HG03103 (cell line): ENCODE measurements at regions not wholly inside any gene's neighbourhood (a gene's known extent, or its start where the extent isn't known, plus 50 kb on each side); places are given as distances from the start of the nearest gene placed in this dataset.
A peak's percentile ranks its signal among the peaks of the same experiment; 100 is the strongest.

Source experiments
- ATAC-seq: cut with Tn5 transposase; IDR thresholded peaks from one replicate; pipeline ENCODE4 v1.9.1; 2021; ENCODE audit warnings: low read depth; ENCODE audit not compliant: unreplicated experiment

DNA sequence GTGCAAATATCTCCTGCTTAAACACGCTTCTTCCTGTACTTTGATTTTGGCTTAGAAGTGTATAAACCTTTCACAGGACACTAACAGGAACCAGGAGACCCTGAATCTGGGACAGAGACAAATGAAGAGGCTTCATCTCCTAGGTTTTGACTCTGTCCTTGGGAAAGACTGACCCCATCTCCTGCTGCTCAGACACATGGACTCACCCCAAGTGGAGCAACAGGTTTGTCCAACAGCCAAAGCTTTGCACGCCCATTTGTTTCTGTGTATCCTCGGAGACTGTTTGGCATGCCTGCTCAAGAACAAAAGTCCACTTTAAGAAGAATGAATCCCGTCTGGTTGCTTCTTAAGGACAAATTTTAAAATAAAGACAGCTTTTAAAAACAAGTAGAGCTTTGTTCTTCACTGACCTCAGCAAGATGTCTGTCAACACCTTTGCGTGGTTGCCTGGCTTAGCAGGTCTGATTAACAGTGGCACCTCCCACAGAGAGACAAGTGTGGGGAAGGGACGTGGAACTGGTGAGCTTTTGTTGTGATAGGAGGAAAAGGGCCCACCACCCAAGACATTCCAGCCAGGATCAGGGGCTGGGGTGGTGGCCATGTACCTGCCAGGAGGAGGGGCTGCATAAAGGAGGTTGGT lies 202.6 kb downstream of the SOD2 start:
- no peak for ATAC-seq

DNA sequence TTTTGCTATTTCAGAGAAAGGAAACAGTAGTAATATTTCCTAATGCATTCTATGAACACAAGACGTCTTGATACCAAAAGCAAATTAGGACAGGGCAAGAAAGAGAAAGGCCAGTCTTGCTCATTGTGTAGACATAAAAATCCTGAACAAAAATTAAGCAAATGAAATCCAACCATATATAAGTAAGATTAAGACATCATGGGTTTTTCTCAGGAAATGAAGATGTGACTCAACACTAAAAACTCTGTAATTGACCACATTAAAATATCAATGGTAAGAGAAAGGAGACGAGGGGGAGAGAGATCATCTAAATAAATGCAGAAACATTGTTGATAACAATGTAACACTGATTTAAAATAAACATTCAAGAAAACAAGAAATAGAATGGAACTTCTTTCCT lies 205.4 kb downstream of the SOD2 start:
- ATAC-seq: no peak

DNA sequence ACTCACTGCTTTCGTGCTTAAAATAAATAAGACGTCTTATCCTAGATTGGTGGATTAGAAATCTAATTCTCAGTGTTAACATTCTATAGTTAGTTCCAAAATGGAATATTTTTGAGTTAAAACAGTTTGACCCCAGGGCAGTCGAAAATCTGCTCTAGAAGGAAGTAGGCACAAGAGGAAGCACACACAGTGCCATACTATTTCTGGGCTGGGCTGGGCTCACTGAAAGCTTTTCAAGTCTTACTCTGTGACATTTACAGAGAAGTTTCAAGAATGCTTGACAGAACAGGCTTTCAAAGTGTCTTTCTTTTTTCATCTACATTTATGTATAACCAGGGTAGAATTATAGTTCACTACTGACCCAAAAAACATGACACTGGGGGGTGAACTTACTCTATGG lies 209.8 kb downstream of the SOD2 start:
- no peak for ATAC-seq

DNA sequence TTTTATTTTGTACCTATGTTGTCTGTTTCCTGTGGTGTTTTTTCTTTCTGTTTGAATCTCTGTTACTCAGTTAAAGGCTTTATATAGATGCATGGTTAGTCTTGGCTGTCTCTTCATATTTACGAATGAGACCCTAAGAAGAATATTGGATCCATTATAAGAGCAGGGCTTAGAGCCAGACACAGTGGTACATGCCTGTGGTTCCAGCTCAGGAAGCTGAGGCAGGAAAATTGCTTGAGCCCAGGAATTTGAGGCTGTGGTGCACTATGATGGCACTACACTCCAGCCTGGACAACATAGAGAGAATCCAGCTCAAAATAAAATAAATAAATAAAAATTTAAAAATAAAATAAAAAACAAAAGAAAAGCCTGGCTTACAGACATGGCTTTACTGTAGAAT lies 211.1 kb downstream of the SOD2 start:
- ATAC-seq: no peak

DNA sequence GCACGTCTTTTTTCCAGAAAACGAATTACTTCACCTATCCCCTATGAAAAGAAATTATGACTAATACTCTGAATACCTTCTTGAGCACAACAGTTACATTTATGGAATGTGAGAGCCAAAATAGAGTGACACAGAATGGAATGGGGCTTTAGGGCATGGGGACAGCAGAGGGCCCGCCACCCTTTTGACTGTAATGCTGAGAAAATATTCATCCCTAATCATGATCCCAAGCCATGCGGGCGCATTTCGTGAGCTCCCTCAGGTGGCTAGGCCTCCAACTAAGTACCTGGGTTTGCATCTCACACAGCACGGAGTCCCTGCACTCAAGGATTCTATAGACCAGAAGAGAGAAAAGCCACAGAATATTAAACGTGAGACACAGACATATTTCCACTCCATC lies 212.6 kb downstream of the SOD2 start:
- ATAC-seq: no peak

DNA sequence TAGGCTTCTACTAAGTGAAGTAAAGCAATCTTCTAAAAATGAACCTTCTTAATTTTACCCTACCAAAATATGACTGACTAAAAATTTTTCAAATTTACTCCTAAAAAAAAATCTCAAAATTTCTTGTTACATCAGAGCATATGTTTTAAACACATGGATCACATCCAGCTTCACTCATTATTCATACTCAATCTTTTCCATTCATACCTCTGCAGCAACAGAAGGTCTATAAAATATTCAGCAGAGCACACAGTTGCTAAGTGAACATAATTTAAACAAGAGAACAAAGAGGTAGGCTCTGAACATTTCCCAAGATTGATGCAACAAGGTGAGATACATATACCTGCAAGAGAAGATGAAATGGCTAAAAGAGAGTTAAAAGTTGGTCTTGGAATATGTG lies 213.9 kb downstream of the SOD2 start:
- no peak for ATAC-seq

DNA sequence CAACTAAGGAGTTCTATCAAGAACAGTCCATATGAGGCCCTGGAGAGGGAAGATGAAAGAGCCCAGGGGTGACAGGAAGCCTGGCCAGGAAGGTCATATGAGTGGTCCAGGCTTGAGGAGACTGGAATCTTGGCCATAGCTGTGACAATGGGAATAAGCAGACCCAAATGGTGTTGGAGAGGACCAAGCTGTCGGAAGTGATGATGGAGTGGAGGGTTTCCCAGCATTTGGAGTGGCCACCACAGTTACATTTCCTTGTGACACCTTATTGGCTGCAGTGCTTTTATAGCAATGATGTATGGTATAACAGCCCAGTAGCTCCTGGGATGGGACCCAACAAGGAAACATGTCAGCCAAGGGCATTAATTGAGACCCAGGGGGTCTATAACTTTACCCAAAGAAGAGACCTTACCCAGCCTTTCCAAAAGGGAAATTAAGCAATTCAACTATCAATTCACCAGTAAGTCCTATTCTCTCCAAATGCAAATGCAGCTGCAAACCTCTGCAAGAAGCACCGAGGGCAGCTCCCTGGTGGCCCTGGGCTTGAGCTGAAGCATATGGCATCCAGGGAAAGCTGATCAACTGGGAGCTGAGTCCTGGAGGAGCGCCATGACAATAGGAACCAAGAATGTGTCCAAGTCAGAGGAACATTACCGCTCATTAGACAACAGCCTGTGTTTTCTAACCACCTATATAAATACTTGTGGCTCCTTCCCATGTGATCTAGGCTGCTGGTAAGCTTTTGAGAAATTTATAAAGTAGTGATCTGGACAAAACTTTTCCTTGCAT lies 219.4 kb downstream of the SOD2 start:
- no peak for ATAC-seq

DNA sequence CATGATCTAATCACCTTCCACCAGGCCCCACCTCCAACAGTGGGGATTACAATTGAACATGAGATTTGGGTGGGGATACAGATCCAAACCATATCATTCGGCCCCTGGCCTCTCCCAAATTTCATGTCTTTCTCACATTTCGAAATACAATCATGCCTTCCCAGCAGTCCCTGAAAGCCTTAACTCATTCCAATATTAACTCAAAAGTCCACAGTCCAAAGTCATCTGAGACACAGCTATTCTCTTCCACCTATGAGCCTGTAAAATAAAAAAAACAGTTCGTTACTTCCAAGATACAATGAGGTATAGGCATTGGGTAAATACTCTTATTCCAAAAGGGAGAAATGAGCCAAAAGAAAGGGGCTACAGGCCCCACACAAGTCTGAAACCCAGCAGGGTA lies 222.6 kb downstream of the SOD2 start:
- no peak for ATAC-seq

DNA sequence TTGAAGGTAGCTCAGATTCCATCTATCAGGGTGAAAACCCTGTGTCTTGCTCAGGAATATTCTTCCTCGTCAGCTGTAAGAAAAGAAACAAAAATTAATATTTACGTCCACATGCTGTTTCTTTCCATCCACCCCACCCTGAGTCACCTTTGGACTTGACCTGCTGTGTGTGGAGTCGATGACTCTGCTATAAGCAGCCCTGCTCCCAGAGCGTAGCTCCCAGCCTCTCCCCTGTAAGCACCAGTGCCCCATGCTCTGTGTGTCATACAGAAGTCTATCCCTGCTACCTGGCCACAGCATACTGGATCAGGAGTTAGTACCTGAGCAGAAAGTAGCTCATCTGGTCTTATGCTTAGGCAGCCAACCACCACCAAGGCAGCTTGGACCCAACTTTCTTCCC lies 223.6 kb downstream of the SOD2 start:
- no peak for ATAC-seq

DNA sequence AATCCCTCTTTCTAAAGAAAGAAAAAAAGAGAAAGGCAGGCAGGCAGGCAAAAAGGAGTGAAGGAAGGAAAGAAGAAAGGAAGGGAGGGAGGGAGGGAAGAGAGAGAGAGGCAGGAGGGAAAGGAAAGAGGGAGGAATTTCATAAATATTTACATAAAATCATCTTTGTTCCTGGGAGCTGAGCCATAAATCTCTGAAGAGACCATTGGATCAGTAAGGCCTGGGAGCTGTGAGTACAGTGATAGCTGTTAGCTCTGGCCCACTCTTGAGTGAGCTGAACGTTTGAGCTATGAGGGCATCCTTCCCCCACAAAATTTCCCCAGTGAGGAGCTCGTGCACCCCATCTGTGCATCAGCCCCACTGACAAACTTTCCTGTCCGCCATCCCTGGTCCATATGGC lies 224.0 kb downstream of the SOD2 start:
- no peak for ATAC-seq

DNA sequence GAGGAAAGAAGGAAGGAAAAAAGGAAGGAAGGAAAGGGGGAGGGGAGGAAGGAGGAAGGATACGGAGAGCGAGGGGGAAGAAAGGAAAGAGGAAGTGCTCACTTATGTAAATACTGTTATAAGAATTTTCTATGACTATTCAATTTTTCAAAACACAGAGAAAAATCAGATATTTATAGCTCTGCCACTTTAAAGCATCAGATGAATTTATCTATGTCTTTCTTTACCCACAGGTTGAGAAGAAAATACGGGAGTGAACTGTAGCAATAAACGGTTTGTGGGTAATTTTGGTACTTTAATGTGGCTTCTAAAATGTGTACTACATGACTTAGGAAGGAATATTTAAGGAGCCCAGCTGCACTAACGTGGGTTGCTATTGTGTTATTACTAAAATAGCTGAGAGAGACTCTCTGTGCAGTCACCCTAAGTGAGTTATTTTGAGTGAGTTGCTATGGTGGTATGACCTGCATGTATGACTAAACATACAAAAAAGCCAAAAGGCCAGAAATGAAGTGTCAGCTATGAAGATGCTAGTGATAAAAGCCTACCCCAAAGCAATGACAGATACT lies 225.5 kb downstream of the SOD2 start:
- ATAC-seq: peak; percentile 64

DNA sequence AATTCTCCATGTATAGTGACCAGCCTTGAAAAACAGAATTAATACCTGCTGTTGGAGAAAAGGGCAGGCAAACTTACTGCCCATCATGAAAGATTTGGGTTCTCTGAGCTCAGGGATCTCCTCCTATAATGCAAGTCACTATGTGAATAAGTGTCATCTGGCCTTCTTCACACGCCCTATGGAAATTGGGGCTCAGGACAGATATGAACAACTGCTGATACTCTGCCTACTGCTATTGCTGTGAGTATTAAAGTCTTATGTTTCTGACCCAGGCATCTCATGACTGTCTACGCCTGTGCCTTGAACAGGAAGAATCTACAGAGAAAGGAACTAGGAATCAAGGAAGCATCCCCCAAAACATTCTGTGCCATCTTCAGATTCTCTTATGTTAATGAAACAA lies 226.1 kb downstream of the SOD2 start:
- ATAC-seq: no peak

DNA sequence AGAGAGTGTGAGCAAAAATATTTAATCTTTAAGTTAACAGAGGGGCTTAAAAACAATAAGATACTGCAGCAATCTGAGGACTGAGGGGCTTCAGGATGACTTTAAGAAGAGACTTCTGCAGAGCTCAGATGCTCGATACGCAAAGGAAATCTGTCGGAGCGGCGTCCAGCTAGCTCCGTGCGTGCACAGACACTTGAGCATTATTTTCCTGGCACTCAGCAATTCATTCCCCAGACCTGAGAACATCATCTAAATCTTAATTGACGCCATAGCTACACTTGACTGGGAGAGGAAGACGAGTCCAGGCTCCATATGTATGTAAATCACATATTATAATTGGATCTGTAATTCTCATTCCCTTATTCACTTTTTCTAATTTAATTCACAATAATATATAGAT lies 228.2 kb downstream of the SOD2 start:
- no peak for ATAC-seq

DNA sequence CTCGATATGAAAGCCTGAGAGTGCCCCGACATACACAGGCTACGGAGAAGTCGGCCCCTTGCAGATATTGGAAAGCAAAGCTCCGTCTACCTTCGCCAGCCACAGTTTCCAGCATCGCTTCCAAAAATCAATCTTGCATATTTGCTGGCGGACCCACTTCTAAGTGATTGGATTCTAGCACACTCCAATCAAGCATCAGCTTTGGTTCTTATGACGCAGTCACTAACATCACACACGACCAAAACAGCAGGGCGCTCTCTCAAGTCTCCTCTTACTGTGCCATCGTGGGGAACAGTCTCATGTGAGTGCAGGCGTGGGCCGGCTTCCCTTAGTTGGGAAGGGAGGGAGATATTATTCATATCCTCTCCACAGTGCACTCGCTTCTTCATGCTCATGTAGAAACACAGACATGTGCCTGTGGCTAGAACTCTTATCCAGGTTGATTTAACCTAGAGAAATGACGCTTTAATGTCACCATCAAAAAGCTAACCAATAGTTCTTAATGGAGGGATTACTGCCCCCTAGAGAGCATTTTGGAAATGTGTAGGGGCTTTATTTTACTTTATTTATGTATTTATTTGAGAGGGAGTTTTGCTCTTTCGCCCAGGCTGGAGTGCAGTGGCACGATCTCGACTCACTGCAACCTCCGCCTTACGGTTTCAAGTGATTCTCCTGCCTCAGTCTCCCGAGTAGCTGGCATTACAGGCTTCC lies 229.8 kb downstream of the SOD2 start:
- no peak for ATAC-seq

DNA sequence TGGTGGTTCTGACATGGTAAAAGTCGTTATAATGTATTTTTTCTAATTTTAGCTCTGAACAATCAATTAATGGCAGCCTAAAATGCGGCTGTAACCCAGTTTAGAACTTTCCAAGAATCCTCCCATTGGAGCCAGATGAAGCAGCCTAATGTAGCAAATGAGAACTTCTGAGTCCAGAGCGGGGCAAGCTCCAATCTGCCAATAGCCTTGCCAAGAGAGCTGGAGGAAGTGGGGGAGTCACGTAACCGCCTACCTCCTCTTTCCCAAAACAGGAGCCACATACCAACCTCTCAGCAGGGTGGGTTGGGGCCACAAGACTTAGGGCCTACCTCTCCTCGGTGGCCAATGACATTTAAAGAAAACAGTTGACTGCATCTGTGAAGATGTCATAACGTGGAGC lies 230.6 kb downstream of the SOD2 start:
- ATAC-seq: no peak

DNA sequence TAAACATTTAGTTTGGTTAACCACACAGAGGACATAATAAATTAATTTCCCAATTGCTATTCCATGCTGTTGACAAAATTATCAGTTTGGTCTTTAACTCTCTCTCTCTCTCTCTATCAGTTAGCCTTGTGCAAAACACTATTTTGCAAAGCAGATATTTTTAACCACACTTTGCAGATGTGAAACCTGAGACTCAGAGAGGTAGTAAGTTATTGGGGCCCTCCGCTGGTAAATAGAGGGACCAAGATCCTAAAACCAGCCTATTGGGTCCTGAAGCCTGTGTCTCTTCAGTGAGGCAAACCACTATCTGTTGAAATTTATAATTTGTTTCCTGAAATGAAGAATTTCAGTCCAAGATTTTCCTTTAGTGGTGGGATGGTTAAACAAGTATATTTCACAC lies 231.0 kb downstream of the SOD2 start:
- ATAC-seq: peak; percentile 91

DNA sequence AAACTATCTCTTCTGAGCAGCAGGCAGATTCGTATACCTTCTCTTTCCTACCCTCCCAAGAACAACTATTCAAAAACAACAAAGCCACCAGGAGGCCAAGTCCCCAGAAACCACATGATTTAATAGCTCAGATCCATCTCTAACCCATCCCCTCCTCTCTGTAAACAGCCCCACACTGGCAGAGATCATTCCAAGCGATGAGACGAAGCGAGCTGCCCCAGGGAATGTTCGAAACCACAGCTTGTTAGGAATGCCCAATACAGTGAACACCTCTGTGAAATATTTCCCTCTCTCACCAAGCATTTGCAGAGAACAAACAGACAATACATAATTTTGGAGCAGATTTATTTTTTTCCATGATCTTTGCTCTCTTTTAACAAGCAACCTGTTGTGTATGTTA lies 231.8 kb downstream of the SOD2 start:
- ATAC-seq: no peak

DNA sequence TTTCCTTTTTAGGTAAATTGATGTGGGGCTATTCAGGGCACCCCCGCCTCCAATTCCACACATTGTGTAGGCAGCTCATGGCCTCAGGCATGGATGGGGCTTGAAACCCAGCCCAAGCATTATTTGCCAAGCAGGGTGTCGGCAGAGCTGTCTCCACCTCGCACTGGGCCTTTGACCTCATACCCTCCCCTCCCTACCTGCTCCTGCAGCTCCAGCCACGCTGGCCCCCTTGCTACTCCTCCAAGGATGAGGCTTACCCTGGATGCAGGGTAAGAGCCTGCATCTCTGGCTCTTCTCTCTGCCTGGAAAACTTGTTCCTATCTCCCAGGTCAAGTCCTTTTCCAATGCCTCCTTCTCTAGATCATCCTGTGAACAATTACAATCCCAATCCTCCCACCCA lies 232.6 kb downstream of the SOD2 start:
- ATAC-seq: no peak

DNA sequence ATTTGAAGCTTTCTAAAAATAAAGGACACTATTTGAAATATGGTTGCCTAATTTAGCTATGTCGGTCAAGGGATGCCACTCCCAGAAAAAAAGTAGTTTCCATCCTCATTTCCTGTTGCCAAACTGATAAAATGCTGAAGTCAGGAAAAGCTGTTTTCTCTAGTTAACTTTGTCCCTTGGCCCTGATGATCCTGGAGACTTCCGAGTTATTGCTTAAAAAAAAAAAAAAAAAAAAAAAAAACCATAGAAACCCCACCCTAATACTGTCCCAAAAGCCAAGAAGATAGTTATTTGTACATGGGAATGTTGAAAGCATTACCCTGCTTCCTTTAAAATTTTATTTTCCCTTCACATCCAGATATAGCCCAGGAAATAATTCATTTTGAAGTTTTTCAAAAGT lies 236.7 kb downstream of the SOD2 start:
- no peak for ATAC-seq

DNA sequence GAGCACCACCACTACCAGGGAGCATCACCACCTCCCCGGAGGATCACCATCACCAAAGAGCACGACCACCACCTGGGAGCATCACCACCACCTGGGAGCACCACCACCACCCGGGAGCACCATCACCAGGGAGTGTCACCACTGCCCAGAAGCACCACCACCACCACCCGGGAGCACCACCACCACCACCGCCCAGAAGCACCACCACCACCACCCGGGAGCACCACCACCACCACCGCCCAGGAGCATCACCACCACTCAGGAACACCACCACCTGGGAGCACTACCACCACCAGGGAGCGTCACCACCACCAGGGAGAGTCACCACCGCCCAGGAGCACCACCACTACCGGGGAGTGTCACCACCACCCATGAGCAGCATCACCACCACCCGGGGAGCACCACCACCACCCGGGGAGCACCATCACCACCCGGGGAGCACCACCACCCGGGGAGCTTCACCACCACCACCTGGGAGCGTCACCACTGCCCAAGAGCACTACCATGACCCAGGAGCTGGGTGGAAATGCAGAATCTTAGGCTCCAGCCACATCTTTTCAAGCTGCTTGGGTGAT lies 237.3 kb downstream of the SOD2 start:
- no peak for ATAC-seq

DNA sequence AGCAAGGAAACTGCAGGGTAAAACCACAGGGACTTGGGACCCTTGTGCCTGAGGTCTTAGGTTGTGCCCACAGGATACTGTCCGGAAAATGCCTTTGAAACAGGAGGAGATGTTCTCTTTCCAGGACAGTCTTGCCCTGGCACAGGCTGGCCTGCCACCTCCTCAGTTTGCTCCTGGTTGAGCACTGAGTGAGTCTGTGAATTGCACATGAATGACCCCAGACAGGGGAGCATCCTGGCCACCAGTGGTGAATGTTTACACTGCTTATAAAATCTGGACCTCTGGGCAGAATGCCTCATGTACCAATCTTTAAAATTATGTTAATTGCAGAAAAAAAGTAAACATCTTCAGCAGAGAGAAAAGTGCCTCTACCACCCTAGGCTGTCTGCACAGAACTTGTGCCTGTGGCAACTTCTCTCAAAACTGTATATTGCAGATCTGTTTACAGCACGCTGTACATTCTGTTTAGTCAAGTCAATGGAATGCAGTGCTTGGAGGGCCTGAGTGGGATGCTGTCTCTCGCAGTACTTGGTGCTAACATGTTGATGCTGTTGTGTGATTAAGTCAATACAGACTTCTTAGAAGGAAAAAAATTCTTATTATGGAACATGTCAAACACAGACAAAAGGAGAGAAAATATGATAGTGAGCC lies 242.1 kb downstream of the SOD2 start:
- no peak for ATAC-seq
